HepG2 (cell line): ENCODE measurements at regions not wholly inside any gene's neighbourhood (a gene's known extent, or its start where the extent isn't known, plus 50 kb on each side); places are given as distances from the start of the nearest gene placed in this dataset.

Experiments
- ATAC-seq: fragments of 200-7000 bp; cut with Tn5 transposase; 3 replicates; pipeline ENCODE4 v1.9.1; 2020; ENCODE audit warnings: mild to moderate bottlenecking, moderate library complexity
- BruUV-seq: library from RNA; stranded (reverse); fragments of 400-500 nt; replicated peaks from 2 replicates; lab custom pipeline; 2021; lab: Mats Ljungman, UMichigan
- CTCF ChIA-PET: fragments of 300-600 bp; formaldehyde crosslinking; extraction: SDS; loops from one replicate; lab custom pipeline; 2021; ENCODE audit warnings: low total read pairs, inconsistent platforms, low intra/inter-chr PET ratio; lab: Yijun Ruan, JAX
- POLR2A ChIA-PET: fragments of 350-600 bp; sonication (Branson Sonifier 250); formaldehyde crosslinking; loops from one replicate; lab custom pipeline; 2020; ENCODE audit warnings: antibody characterized with exemption, inconsistent platforms; lab: Yijun Ruan, JAX
- DNase-seq: peaks from one replicate; pipeline ENCODE4 v3.0.0-alpha.2; 2015; ENCODE audit warnings: low spot score
- FAIRE-seq: peaks from 3 replicates; lab custom pipeline; 2011; peaks lifted over from hg19 to GRCh38; lab: Jason Lieb, UNC
- H2AFZ ChIP-seq: one replicate; pipeline ENCODE4 v1.6.1; 2011; ENCODE audit warnings: low read length, inconsistent platforms
- H3K27ac ChIP-seq: fragments of 300-600 bp; 3 replicates; pipeline ENCODE4 v1.8.0; 2011; ENCODE audit warnings: mixed run types, mild to moderate bottlenecking, mixed read lengths, low read length, inconsistent platforms; ENCODE audit not compliant: insufficient read depth; ENCODE audit errors: extremely low read length
- H3K27me3 ChIP-seq, 2 experiments: fragments of 200-600 bp in 1 of 2; 2 replicates in 1 of 2; 3 replicates in 1 of 2; pipeline versions ENCODE4 v1.6.0 to v1.8.0; 2011; ENCODE audit warnings: low read length in 2 of 2, mild to moderate bottlenecking in 2 of 2, moderate library complexity in 2 of 2, inconsistent platforms in 1 of 2; ENCODE audit not compliant: insufficient read depth in 2 of 2, control insufficient read depth in 1 of 2
- H3K36me3 ChIP-seq, 2 experiments: fragments of 200-600 bp in 1 of 2; replicated peaks in 1 of 2; 2 replicates in 1 of 2; 3 replicates in 1 of 2; pipeline versions ENCODE4 v1.5.1 to v1.8.0; 2011; ENCODE audit warnings: low read length in 2 of 2, inconsistent platforms in 1 of 2; ENCODE audit not compliant: insufficient read depth in 2 of 2, control insufficient read depth in 1 of 2
- H3K4me1 ChIP-seq: 2 replicates; pipeline ENCODE4 v1.5.1; 2012; ENCODE audit warnings: low read length, inconsistent platforms; ENCODE audit not compliant: insufficient read depth
- H3K4me2 ChIP-seq: 2 replicates; pipeline ENCODE4 v1.6.0; 2011; ENCODE audit warnings: low read depth, low read length, inconsistent platforms
- H3K4me3 ChIP-seq, 3 experiments: fragments of 200-600 bp in 1 of 3; sonication (generic), shearing (Covaris generic) in 1 of 3; replicated peaks in 1 of 3; 2 replicates each; pipeline ENCODE4 v1.5.1; 2011 to 2016; ENCODE audit warnings: low read length in 3 of 3, inconsistent platforms in 2 of 3, low read depth in 2 of 3, mild to moderate bottlenecking in 2 of 3, control low read depth in 1 of 3, mixed read lengths in 1 of 3; ENCODE audit not compliant: insufficient read depth in 1 of 3
- H3K79me2 ChIP-seq: one replicate; pipeline ENCODE4 v1.6.1; 2011; ENCODE audit warnings: low read length, inconsistent platforms; ENCODE audit not compliant: insufficient read depth
- H3K9ac ChIP-seq: 2 replicates; pipeline ENCODE4 v1.6.0; 2011; ENCODE audit warnings: mild to moderate bottlenecking, low read depth, low read length, inconsistent platforms; ENCODE audit not compliant: insufficient read depth
- H3K9me3 ChIP-seq: 2 replicates; pipeline ENCODE4 v1.5.1; 2012; ENCODE audit warnings: mild to moderate bottlenecking, low read length
- H4K20me1 ChIP-seq: 2 replicates; pipeline ENCODE4 v1.6.0; 2011; ENCODE audit warnings: inconsistent platforms, mild to moderate bottlenecking, low read length, moderate library complexity; ENCODE audit not compliant: insufficient read depth
- ATF7-NPFF ChIP-seq: sonication (generic); formaldehyde crosslinking; IDR thresholded peaks from 2 replicates; pipeline ENCODE4 v1.8.1; 2023; ENCODE audit warnings: mild to moderate bottlenecking, low read depth, missing genetic modification reagents, moderate library complexity
- ERF ChIP-seq: IDR thresholded peaks from 2 replicates; pipeline ENCODE4 v1.6.1; 2018; ENCODE audit warnings: missing biosample characterization, missing genetic modification reagents
- KLF16 ChIP-seq, 2 experiments: sonication (generic) in 1 of 2; formaldehyde crosslinking in 1 of 2; IDR thresholded peaks; 2 replicates each; pipeline versions ENCODE4 v1.6.1 to v1.8.0; 2016 to 2023; ENCODE audit warnings: missing genetic modification reagents in 2 of 2, missing compliant biosample characterization in 1 of 2
- PBX3 ChIP-seq: sonication (generic); formaldehyde crosslinking; IDR thresholded peaks from 2 replicates; pipeline ENCODE4 v1.8.1; 2023; ENCODE audit warnings: missing genetic modification reagents, inconsistent platforms, borderline replicate concordance
- PCBP2 ChIP-seq: fragments of 200-400 bp; formaldehyde crosslinking; optimal IDR thresholded peaks from 2 replicates; pipeline ENCODE3; 2018; ENCODE audit warnings: low read length, low read depth; ENCODE audit not compliant: poor library complexity, severe bottlenecking
- RBFOX2 ChIP-seq: fragments of 200-400 bp; formaldehyde crosslinking; IDR thresholded peaks from 2 replicates; pipeline ENCODE4 v1.6.1; 2017; ENCODE audit warnings: low read depth, mild to moderate bottlenecking, low read length
- YEATS4 ChIP-seq: sonication (generic); formaldehyde crosslinking; IDR thresholded peaks from 2 replicates; pipeline ENCODE4 v1.4.0; 2020; ENCODE audit warnings: missing genetic modification reagents, borderline replicate concordance
- ZFX ChIP-seq: sonication (generic); formaldehyde crosslinking; IDR thresholded peaks from 2 replicates; pipeline ENCODE4 v1.4.0; 2020; ENCODE audit warnings: mild to moderate bottlenecking, low read depth, missing genetic modification reagents, moderate library complexity
- ZMYM3 ChIP-seq: sonication (generic); formaldehyde crosslinking; IDR thresholded peaks from 2 replicates; pipeline ENCODE4 v1.5.1; 2020; ENCODE audit warnings: mild to moderate bottlenecking, missing genetic modification reagents
- ZNF101 ChIP-seq: sonication (generic); formaldehyde crosslinking; IDR thresholded peaks from 2 replicates; pipeline ENCODE4 v1.4.0; 2020; ENCODE audit warnings: mild to moderate bottlenecking, low read depth, missing genetic modification reagents, borderline replicate concordance
- ZNF737 ChIP-seq: sonication (generic); formaldehyde crosslinking; IDR thresholded peaks from 2 replicates; pipeline ENCODE4 v1.5.0; 2020; ENCODE audit warnings: missing genetic modification reagents, mild to moderate bottlenecking, borderline replicate concordance
- ZSCAN21 ChIP-seq: sonication (generic); formaldehyde crosslinking; IDR thresholded peaks from 2 replicates; pipeline ENCODE4 v1.8.0; 2022; ENCODE audit warnings: mild to moderate bottlenecking, missing genetic modification reagents, moderate library complexity, borderline replicate concordance
- WGBS: methylation state at CpG from one replicate; pipeline ENCODE4 v1.1.6; 2017; ENCODE audit warnings: low lambda C conversion rate; 5-methylcytosine and 5-hydroxymethylcytosine counted together
- in situ Hi-C: cut with HindIII; loops from 2 replicates; pipeline ENCODE4 v1.10.0; 2017; ENCODE audit warnings: low pct_unique_long_range_greater_than_20kb; ENCODE audit not compliant: extremely low pct_ligation_motif_present
- intact Hi-C: fragments of 100-400 bp; cut with micrococcal nuclease; formaldehyde crosslinking; loops from one replicate; pipeline ENCODE4 v1.10.0; 2022; ENCODE audit not compliant: unreplicated experiment
- TF ChIP-seq, protein P1 (sequence below): sonication (generic); formaldehyde crosslinking; IDR thresholded peaks from 2 replicates; pipeline ENCODE4 v1.5.0; 2020; ENCODE audit warnings: mild to moderate bottlenecking, missing genetic modification reagents, moderate library complexity
- TF ChIP-seq, protein P2 (sequence below): sonication (generic); formaldehyde crosslinking; IDR thresholded peaks from 2 replicates; pipeline ENCODE4 v1.8.1; 2023; ENCODE audit warnings: missing genetic modification reagents, mild to moderate bottlenecking, borderline replicate concordance
- TF ChIP-seq, protein P3 (sequence below): sonication (generic); formaldehyde crosslinking; IDR thresholded peaks from 2 replicates; pipeline ENCODE4 v1.4.0; 2020; ENCODE audit warnings: missing genetic modification reagents, mild to moderate bottlenecking, borderline replicate concordance
- TF ChIP-seq, protein P4 (sequence below): sonication (generic); IDR thresholded peaks from 2 replicates; pipeline ENCODE4 v1.6.1; 2016; ENCODE audit warnings: low read depth, borderline replicate concordance

DNA sequence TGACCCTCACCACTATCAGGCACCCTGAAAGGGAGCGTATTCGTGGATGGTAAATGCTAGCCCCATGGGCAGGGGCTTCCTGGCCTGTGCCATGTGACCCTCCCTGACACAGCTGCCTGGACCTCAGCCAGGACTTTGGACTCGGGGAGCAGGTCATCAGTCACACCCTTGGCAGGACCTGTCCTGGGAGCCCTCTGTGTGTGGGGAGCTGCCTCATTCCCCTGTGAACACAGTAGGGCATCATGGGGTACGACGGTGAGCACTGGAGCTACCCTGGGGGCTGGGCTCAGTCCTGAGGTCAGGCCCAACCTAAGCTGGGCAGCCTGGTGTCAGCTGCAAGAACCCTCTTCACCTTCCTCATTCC lies 129.3 kb upstream of the FAM20C start (continued):
- TF ChIP-seq ZNF101 (CRISPR knock-in tag) (no peak), RBFOX2 (no peak), ZNF737 (CRISPR knock-in tag) (no peak), ZFX (CRISPR knock-in tag) (no peak)
- TF ChIP-seq, protein P1, sequence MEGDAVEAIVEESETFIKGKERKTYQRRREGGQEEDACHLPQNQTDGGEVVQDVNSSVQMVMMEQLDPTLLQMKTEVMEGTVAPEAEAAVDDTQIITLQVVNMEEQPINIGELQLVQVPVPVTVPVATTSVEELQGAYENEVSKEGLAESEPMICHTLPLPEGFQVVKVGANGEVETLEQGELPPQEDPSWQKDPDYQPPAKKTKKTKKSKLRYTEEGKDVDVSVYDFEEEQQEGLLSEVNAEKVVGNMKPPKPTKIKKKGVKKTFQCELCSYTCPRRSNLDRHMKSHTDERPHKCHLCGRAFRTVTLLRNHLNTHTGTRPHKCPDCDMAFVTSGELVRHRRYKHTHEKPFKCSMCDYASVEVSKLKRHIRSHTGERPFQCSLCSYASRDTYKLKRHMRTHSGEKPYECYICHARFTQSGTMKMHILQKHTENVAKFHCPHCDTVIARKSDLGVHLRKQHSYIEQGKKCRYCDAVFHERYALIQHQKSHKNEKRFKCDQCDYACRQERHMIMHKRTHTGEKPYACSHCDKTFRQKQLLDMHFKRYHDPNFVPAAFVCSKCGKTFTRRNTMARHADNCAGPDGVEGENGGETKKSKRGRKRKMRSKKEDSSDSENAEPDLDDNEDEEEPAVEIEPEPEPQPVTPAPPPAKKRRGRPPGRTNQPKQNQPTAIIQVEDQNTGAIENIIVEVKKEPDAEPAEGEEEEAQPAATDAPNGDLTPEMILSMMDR (CRISPR knock-in tag) = no peak
- TF ChIP-seq, protein P2, sequence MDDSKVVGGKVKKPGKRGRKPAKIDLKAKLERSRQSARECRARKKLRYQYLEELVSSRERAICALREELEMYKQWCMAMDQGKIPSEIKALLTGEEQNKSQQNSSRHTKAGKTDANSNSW (CRISPR knock-in tag) = no peak
- TF ChIP-seq, protein P3, sequence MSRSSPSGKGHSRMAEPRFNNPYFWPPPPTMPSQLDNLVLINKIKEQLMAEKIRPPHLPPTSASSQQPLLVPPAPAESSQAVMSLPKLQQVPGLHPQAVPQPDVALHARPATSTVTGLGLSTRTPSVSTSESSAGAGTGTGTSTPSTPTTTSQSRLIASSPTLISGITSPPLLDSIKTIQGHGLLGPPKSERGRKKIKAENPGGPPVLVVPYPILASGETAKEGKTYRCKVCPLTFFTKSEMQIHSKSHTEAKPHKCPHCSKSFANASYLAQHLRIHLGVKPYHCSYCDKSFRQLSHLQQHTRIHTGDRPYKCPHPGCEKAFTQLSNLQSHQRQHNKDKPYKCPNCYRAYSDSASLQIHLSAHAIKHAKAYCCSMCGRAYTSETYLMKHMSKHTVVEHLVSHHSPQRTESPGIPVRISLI (CRISPR knock-in tag) = no peak

DNA sequence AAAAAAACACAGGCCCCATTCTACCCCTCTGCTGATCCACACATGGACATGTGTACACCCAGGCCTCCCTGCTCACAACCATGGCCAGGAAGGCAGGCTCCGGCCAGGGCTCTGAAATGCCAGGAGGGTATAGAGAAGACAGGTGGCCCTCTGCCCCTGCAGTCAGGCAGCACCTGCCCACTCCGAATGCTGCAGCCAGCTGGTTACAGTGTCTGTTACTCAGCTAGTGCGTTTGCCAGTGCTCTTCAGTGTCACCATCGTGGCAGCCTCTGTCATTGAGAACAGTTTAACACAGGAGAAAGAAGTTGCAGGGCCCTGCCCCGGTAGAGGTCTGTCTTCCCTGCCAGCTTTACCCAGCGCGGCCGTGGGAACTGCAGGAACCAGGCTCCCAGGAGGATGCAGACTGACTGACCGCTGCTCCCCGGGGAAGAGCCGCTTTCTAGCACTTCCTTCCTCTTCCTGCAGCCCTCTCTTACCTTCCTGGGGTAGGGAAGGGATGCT lies 128.8 kb upstream of the FAM20C start:
- CTCF ChIA-PET = interaction anchor here (1.0 kb wide), 1 partner anchor 204 kb away, joined by 3 read pairs; no protein-coding TSS in a partner anchor
- H4K20me1 ChIP-seq = no peaks in the 10 kb centered on the region
- H2AFZ ChIP-seq = no peak overlapping the region
- no peak overlapping the region for H3K4me3 ChIP-seq
- in situ Hi-C loops = no loop called here
- no peak overlapping the region for H3K9ac ChIP-seq
- peaks cover 5 to 56% of the 10 kb centered on the region in 2 experiments; a peak in 3 of 5 replicates for H3K27me3 ChIP-seq
- H3K27ac ChIP-seq = no peak overlapping the region
- H3K4me1 ChIP-seq = no peaks in the 10 kb centered on the region
- H3K4me2 ChIP-seq = no peak overlapping the region
- no peak for FAIRE-seq
- DNase-seq = no peak
- TF ChIP-seq ZMYM3 (CRISPR knock-in tag) (no peak), ZSCAN21 (CRISPR knock-in tag) (no peak), PBX3 (CRISPR knock-in tag) (no peak), PCBP2 (no peak), ERF (CRISPR knock-in tag) (no peak), KLF16 (CRISPR knock-in tag; IDR thresholded peaks at IDR 0.05) (no peak), ATF7-NPFF (CRISPR knock-in tag) (no peak), YEATS4 (CRISPR knock-in tag) (no peak)
- TF ChIP-seq, protein P4, sequence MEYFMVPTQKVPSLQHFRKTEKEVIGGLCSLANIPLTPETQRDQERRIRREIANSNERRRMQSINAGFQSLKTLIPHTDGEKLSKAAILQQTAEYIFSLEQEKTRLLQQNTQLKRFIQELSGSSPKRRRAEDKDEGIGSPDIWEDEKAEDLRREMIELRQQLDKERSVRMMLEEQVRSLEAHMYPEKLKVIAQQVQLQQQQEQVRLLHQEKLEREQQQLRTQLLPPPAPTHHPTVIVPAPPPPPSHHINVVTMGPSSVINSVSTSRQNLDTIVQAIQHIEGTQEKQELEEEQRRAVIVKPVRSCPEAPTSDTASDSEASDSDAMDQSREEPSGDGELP = no peak
- H3K79me2 ChIP-seq = no peaks in the 10 kb centered on the region
- no peak for ATAC-seq
- WGBS = 47% methylated on average over 8 of the region's 11 CpGs
- H3K36me3 ChIP-seq = no peaks in the 10 kb centered on the region
- H3K9me3 ChIP-seq = no peaks in the 10 kb centered on the region
- no TSS peak for BruUV-seq
- intact Hi-C loops = no loop called here
- POLR2A ChIA-PET = no interaction called here
